ENCODE measurements at regions not wholly inside any gene's neighbourhood (a gene's known extent, or its start where the extent isn't known, plus 50 kb on each side); places are given as distances from the start of the nearest gene placed in this dataset.

DNA sequence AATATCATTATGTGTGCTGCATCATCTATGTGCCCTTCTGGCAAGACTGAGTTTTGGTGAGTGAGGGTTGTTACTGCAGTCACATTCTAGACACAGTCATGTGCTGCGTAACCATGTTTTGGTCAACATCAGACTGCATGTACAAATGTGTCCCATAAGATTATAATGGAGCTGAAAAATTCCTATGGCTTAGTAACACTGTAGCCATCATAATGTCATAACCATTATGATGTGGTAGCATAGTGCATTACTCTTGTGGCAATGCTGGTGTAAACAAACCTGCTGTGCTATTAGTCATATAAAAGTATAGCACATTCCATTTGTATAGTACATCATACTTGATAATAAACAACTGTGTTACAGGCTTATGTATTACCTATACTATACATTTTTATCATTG is 198.1 kb upstream of the NUDT6 start:
- H3K36me3 ChIP-seq, result no peaks in the 10 kb centered on the region
- H3K27me3 ChIP-seq, result no peaks in the 10 kb centered on the region
- H3K4me3 ChIP-seq, result no peak overlapping the region
- no peaks in the 10 kb centered on the region for H3K9me3 ChIP-seq (ENCODE audit: low read depth)
- TF ChIP-seq, protein P1, sequence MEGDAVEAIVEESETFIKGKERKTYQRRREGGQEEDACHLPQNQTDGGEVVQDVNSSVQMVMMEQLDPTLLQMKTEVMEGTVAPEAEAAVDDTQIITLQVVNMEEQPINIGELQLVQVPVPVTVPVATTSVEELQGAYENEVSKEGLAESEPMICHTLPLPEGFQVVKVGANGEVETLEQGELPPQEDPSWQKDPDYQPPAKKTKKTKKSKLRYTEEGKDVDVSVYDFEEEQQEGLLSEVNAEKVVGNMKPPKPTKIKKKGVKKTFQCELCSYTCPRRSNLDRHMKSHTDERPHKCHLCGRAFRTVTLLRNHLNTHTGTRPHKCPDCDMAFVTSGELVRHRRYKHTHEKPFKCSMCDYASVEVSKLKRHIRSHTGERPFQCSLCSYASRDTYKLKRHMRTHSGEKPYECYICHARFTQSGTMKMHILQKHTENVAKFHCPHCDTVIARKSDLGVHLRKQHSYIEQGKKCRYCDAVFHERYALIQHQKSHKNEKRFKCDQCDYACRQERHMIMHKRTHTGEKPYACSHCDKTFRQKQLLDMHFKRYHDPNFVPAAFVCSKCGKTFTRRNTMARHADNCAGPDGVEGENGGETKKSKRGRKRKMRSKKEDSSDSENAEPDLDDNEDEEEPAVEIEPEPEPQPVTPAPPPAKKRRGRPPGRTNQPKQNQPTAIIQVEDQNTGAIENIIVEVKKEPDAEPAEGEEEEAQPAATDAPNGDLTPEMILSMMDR (IDR thresholded peaks at IDR 0.05; ENCODE audit: low read depth, low read length), result no peak
- no peak for DNase-seq (ENCODE audit: low read depth in 1 of 2, low spot score in 1 of 2)
- no peak overlapping the region for H3K27ac ChIP-seq
- no peaks in the 10 kb centered on the region for H3K4me1 ChIP-seq (ENCODE audit: low read depth)

DNA sequence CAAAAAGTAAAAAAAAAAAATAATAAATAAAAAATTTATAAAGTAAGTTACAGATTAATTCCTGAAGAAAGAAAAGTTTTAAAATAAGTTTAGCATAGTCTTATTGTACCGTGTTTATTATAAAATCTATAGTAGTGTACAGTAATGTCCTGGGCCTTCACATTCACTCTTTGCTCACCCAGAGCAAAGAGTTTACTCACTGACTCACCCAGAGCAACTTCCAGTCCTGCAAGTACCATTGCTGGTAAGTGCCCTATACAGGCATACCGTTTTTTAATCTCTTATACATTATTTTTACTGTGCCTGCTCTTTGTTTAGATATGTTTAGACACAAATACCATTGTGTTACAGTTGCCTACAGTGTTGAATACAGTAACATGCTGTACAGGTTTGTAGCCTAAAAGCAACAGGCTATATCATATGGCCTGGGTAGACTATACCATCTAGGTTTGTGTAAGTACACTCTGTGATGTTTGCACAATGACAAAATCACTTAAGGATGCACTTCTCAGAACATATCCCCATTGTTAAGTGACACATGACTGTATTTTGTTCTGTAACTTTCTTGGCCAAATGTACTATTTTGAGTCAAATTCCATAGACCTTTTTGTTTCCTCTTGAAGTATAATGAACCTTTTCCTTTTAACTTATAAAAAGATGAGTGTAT is 199.0 kb upstream of the NUDT6 start:
- Histone ChIP-seq H3K27ac (no peak overlapping the region), H3K27me3 (no peaks in the 10 kb centered on the region), H3K4me3 (no peak overlapping the region), H3K4me1 (ENCODE audit: low read depth) (no peaks in the 10 kb centered on the region), H3K36me3 (no peaks in the 10 kb centered on the region), H3K9me3 (ENCODE audit: low read depth) (no peaks in the 10 kb centered on the region)
- TF ChIP-seq, protein P1 (IDR thresholded peaks at IDR 0.05; ENCODE audit: low read depth, low read length), result no peak
- no peak for DNase-seq (ENCODE audit: low read depth in 1 of 2, low spot score in 1 of 2)

DNA sequence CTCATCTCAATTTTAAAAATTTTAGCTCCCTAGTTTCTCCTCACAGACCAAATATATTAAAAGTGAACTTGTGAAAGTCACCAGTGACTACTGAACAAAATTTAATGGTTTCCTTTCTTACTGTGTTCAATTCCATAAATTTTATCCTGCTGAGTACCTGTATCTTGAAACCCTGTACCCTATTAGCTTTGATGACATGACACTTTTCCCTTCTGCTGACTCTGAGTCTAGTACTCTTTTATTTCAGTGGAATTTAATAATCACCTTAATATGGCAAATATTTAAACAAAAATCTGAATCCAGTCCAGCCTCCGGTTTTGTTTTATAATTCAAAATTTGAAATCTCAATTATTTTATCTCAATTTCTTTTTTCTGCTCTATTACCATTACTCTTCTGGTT is 203.1 kb upstream of the NUDT6 start:
- H3K4me1 ChIP-seq (ENCODE audit: low read depth), result peaks cover 8% of the 10 kb centered on the region
- no peaks in the 10 kb centered on the region for H3K9me3 ChIP-seq (ENCODE audit: low read depth)
- H3K36me3 ChIP-seq, result no peaks in the 10 kb centered on the region
- H3K27ac ChIP-seq, result no peak overlapping the region
- TF ChIP-seq, protein P1 (IDR thresholded peaks at IDR 0.05; ENCODE audit: low read depth, low read length), result no peak
- no peak for DNase-seq (ENCODE audit: low read depth in 1 of 2, low spot score in 1 of 2)
- no peaks in the 10 kb centered on the region for H3K27me3 ChIP-seq
- no peak overlapping the region for H3K4me3 ChIP-seq

DNA sequence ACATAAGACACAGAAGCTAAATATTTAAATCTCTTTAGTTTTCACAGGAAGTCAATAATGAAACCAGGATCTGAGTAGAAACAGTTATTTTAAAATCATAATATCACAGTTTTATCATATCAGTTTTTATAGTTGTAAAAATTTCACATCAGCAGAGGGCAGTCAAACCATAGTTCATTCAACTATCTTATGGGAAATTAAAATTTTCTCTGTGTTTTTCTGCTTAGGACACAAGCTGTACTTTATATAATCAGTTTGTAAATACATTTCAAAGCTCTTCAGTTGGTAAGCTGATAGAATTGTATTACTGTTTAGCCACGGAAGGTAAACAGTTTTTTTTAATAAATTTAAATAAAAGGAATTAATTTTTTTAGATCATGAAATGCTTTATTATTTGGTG is 204.8 kb upstream of the NUDT6 start:
- Histone ChIP-seq H3K36me3 (no peaks in the 10 kb centered on the region), H3K27me3 (no peaks in the 10 kb centered on the region), H3K4me1 (ENCODE audit: low read depth) (peaks cover 8% of the 10 kb centered on the region), H3K9me3 (ENCODE audit: low read depth) (no peaks in the 10 kb centered on the region), H3K4me3 (no peak overlapping the region), H3K27ac (no peak overlapping the region)
- DNase-seq (ENCODE audit: low read depth in 1 of 2, low spot score in 1 of 2), result peak in 1 of 2 donors; percentile 68
- TF ChIP-seq, protein P1 (IDR thresholded peaks at IDR 0.05; ENCODE audit: low read depth, low read length), result peak; percentile 29

DNA sequence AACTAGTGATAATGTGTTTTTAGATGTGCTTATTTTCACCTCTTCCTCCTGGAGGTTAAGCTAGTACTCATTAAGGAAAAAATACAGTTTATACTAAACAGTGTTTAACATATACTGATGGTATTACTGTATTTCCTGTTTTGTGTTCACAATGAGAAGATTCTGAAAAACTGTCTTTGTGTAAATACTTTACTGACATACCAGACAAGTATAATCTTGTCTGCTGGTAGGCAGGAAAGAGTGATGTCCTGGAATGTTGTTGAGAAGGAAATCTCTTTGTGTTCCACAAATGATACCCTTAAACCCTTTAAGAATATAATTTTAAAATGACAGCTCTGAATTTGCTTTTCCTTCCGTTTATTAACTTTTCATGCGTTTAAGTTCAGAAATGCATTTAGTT is 205.5 kb upstream of the NUDT6 start:
- DNase-seq (ENCODE audit: low read depth in 1 of 2, low spot score in 1 of 2), result no peak
- Histone ChIP-seq H3K9me3 (ENCODE audit: low read depth) (no peaks in the 10 kb centered on the region), H3K27ac (no peak overlapping the region), H3K36me3 (no peaks in the 10 kb centered on the region), H3K4me1 (ENCODE audit: low read depth) (peaks cover 8% of the 10 kb centered on the region), H3K4me3 (no peak overlapping the region), H3K27me3 (no peaks in the 10 kb centered on the region)
- TF ChIP-seq, protein P1 (IDR thresholded peaks at IDR 0.05; ENCODE audit: low read depth, low read length), result no peak

All from cardiac muscle cell (in vitro differentiated cells and primary cell).